Parathyroid adenoma (tissue), 2 donors: ENCODE measurements at regions not wholly inside any gene's neighbourhood (a gene's known extent, or its start where the extent isn't known, plus 50 kb on each side); places are given as distances from the start of the nearest gene placed in this dataset.

ENCODE experiments used
- H2AFZ ChIP-seq: fragments of 300-600 bp; sonication (generic); one replicate; pipeline ENCODE4 v1.7.0; 2017; ENCODE audit warnings: antibody characterized with exemption, mild to moderate bottlenecking
- H3K27ac ChIP-seq: fragments of 300-600 bp; sonication (generic); one replicate; pipeline ENCODE4 v1.7.0; 2017
- H3K27me3 ChIP-seq: fragments of 300-600 bp; sonication (generic); one replicate; pipeline ENCODE4 v1.7.0; 2017; ENCODE audit warnings: low read length; ENCODE audit not compliant: control insufficient read depth, insufficient read depth
- H3K36me3 ChIP-seq: fragments of 300-600 bp; sonication (generic); one replicate; pipeline ENCODE4 v1.7.0; 2017; ENCODE audit warnings: low read length; ENCODE audit not compliant: control insufficient read depth, insufficient read depth
- H3K4me1 ChIP-seq: fragments of 300-600 bp; sonication (generic); one replicate; pipeline ENCODE4 v1.7.0; 2017; ENCODE audit warnings: control low read depth
- H3K4me2 ChIP-seq: fragments of 300-600 bp; sonication (generic); one replicate; pipeline ENCODE4 v1.7.0; 2017; ENCODE audit warnings: low read length
- H3K4me3 ChIP-seq: fragments of 300-600 bp; sonication (generic); one replicate; pipeline ENCODE4 v1.7.0; 2017; ENCODE audit warnings: low read depth, low read length
- H3K79me2 ChIP-seq: fragments of 300-600 bp; sonication (generic); one replicate; pipeline ENCODE4 v1.7.0; 2017; ENCODE audit warnings: control low read depth
- H3K9ac ChIP-seq: fragments of 300-600 bp; sonication (generic); one replicate; pipeline ENCODE4 v1.7.0; 2017; ENCODE audit warnings: mild to moderate bottlenecking
- H3K9me3 ChIP-seq: fragments of 300-600 bp; sonication (generic); one replicate; pipeline ENCODE4 v1.7.0; 2017; ENCODE audit warnings: low read length; ENCODE audit not compliant: control insufficient read depth
- CTCF ChIP-seq: fragments of 300-600 bp; sonication (generic); IDR thresholded peaks from one replicate; pipeline ENCODE4 v1.7.0; 2017; ENCODE audit warnings: antibody characterized with exemption, mild to moderate bottlenecking
- donor health status: primary hyperparathyroidism.

DNA sequence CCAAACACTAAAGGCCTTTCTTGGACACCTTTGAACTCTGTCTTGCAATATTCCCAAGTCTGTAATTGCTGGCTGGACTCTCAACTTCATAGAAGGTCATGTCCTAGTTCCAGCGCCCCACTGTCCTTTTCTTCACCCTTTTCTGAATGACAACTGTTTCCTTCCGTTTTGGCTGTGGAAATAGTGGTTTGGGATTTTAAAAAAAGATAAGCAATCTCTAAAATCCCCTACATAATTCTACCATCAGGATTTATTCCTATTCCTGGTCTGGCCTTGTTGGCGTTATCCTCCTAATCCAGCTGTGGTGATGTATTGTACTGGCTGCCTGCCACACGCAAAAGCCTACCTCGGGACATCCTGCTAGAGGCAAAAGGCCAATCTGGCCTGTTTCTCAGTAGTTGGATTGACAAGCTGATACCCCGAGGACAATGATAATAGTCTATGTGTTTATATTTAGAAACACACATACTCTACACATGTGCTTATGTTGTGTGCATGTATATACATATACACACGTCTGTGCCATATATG is 440.3 kb upstream of the DPH6 start:
- no peak for TF ChIP-seq CTCF
- Histone ChIP-seq H3K27me3 (no peaks in the 10 kb centered on the region), H3K4me2 (no peak overlapping the region), H2AFZ (no peak overlapping the region), H3K36me3 (no peaks in the 10 kb centered on the region), H3K4me3 (no peak overlapping the region), H3K27ac (no peak overlapping the region), H3K4me1 (no peaks in the 10 kb centered on the region), H3K9me3 (no peaks in the 10 kb centered on the region), H3K79me2 (no peaks in the 10 kb centered on the region), H3K9ac (no peak overlapping the region)

GRCh38 chr15:35987056-35987455 is 441.1 kb upstream of the DPH6 start:
- no peak overlapping the region for H3K27ac ChIP-seq

DNA sequence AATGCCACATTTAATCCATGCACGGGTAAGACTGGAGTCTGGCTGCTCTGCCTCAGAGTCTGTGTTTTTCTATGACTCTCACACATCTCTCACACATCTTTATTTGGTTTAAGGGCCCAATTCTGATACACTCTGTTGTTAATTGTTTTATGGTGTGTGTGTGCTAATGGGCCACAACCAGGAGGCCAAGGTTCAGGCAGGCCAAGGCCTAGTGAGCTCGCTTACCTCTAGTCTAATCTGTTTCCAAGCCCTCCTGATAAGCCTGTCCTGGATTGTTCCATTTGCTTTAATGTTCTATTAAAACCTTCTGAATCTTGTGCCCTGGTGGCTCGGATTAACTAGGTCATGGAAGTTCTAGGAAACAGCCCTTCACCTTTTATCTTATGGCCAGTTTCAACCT is 445.4 kb upstream of the DPH6 start:
- Histone ChIP-seq H3K27ac (no peak overlapping the region), H3K4me3 (no peak overlapping the region)

More at GRCh38 chr15:35987056-35987455, 441.1 kb upstream of the DPH6 start:
- H3K9ac ChIP-seq, result no peak overlapping the region
- no peak for TF ChIP-seq CTCF
- H3K9me3 ChIP-seq, result no peaks in the 10 kb centered on the region
- no peaks in the 10 kb centered on the region for H3K27me3 ChIP-seq
- no peaks in the 10 kb centered on the region for H3K79me2 ChIP-seq
- H3K36me3 ChIP-seq, result no peaks in the 10 kb centered on the region
- H3K4me3 ChIP-seq, result no peak overlapping the region
- no peak overlapping the region for H3K4me2 ChIP-seq
- H3K4me1 ChIP-seq, result no peaks in the 10 kb centered on the region
- no peak overlapping the region for H2AFZ ChIP-seq

DNA sequence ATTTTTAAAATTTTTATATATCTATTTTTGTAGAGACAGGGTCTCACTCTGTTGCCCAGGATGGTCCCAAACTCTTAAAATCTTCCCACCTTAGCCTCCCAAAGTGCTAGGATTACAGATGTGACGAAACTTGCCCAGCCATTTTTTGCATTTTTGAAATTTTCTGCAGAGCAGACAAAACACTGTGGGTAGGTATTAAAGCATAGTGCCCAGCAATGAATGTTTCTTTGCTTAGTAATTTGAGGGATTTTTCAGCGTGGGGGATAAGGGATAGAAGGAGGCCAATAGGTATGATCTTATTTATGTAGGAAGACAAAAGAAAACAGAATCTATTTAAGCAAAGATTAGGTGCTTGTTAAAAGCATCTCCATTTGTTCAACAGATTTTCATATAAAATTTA is 446.8 kb upstream of the DPH6 start:
- Histone ChIP-seq H3K79me2 (no peaks in the 10 kb centered on the region), H3K4me3 (no peak overlapping the region), H3K36me3 (no peaks in the 10 kb centered on the region), H3K4me1 (no peaks in the 10 kb centered on the region), H3K9ac (no peak overlapping the region), H3K27me3 (no peaks in the 10 kb centered on the region), H3K4me2 (no peak overlapping the region), H3K9me3 (no peaks in the 10 kb centered on the region), H2AFZ (no peak overlapping the region), H3K27ac (no peak overlapping the region)
- no peak for TF ChIP-seq CTCF

More for the DNA sequence above, 445.4 kb upstream of the DPH6 start:
- no peaks in the 10 kb centered on the region for H3K36me3 ChIP-seq
- H3K27me3 ChIP-seq, result no peaks in the 10 kb centered on the region
- H3K4me1 ChIP-seq, result no peaks in the 10 kb centered on the region
- no peak overlapping the region for H3K9ac ChIP-seq
- H3K79me2 ChIP-seq, result no peaks in the 10 kb centered on the region
- no peak for TF ChIP-seq CTCF
- H2AFZ ChIP-seq, result no peak overlapping the region
- H3K9me3 ChIP-seq, result no peaks in the 10 kb centered on the region
- no peak overlapping the region for H3K4me2 ChIP-seq

- Histone ChIP-seq H3K79me2 (no peaks in the 10 kb centered on the region), H3K9ac (no peak overlapping the region), H3K27ac (no peak overlapping the region), H3K36me3 (no peaks in the 10 kb centered on the region), H3K4me2 (no peak overlapping the region), H3K27me3 (no peaks in the 10 kb centered on the region), H3K9me3 (no peaks in the 10 kb centered on the region), H3K4me1 (no peaks in the 10 kb centered on the region), H3K4me3 (no peak overlapping the region), H2AFZ (no peak overlapping the region)
- TF ChIP-seq CTCF, result no peak
Observed at GRCh38 chr15:35993196-35993595, 447.2 kb upstream of the DPH6 start.
